Smooth muscle cell (in vitro differentiated cells): ENCODE measurements at regions not wholly inside any gene's neighbourhood (a gene's known extent, or its start where the extent isn't known, plus 50 kb on each side); places are given as distances from the start of the nearest gene placed in this dataset.

Experiments
- DNase-seq: peaks from one replicate; lab custom pipeline; 2025; ENCODE audit not compliant: unreplicated experiment; lab: John Stamatoyannopoulos, UW
- H2AFZ ChIP-seq: fragments of 200-600 bp; sonication (generic); 2 replicates; pipeline ENCODE4 v1.6.0; 2016; ENCODE audit warnings: antibody characterized with exemption, low read depth, mild to moderate bottlenecking
- H3F3A ChIP-seq: fragments of 200-600 bp; sonication (generic); 2 replicates; pipeline ENCODE4 v1.6.0; 2017; ENCODE audit warnings: antibody characterized with exemption, low read depth
- H3K27ac ChIP-seq: fragments of 200-600 bp; sonication (generic); 2 replicates; pipeline ENCODE4 v1.5.1; 2016; ENCODE audit warnings: low read depth, mild to moderate bottlenecking
- H3K27me3 ChIP-seq: fragments of 200-600 bp; sonication (generic); 2 replicates; pipeline ENCODE4 v1.6.1; 2016; ENCODE audit warnings: low read depth, mild to moderate bottlenecking
- H3K36me3 ChIP-seq: fragments of 200-600 bp; sonication (generic); 2 replicates; pipeline ENCODE4 v1.5.1; 2016; ENCODE audit warnings: low read depth
- H3K4me1 ChIP-seq: fragments of 200-600 bp; sonication (generic); 2 replicates; pipeline ENCODE4 v1.5.1; 2016; ENCODE audit warnings: low read depth
- H3K4me2 ChIP-seq: fragments of 200-600 bp; sonication (generic); 2 replicates; pipeline ENCODE4 v1.6.0; 2016; ENCODE audit warnings: mild to moderate bottlenecking
- H3K4me3 ChIP-seq: fragments of 200-600 bp; sonication (generic); 2 replicates; pipeline ENCODE4 v1.5.1; 2016; ENCODE audit warnings: mild to moderate bottlenecking
- H3K79me2 ChIP-seq: fragments of 200-600 bp; sonication (generic); 2 replicates; pipeline ENCODE4 v1.6.0; 2016; ENCODE audit warnings: low read depth, mild to moderate bottlenecking
- H3K9ac ChIP-seq: fragments of 200-600 bp; sonication (generic); 2 replicates; pipeline ENCODE4 v1.6.0; 2016; ENCODE audit warnings: low read depth
- H3K9me3 ChIP-seq: fragments of 200-600 bp; sonication (generic); replicated peaks from 2 replicates; pipeline ENCODE4 v1.5.1; 2016; ENCODE audit warnings: low read depth
- H4K20me1 ChIP-seq: fragments of 200-600 bp; sonication (generic); 2 replicates; pipeline ENCODE4 v1.6.0; 2016; ENCODE audit warnings: low read depth
- WGBS: methylation state at CpG from one replicate; pipeline ENCODE4 v1.1.7; 2016; ENCODE audit warnings: low lambda C conversion rate; 5-methylcytosine and 5-hydroxymethylcytosine counted together
- TF ChIP-seq, protein P1 (sequence below): fragments of 200-600 bp; sonication (generic); IDR thresholded peaks from 2 replicates; pipeline ENCODE4 v1.5.1; 2017; ENCODE audit warnings: borderline replicate concordance, mild to moderate bottlenecking, antibody characterized with exemption; ENCODE audit not compliant: insufficient read depth, poor library complexity, severe bottlenecking

DNA sequence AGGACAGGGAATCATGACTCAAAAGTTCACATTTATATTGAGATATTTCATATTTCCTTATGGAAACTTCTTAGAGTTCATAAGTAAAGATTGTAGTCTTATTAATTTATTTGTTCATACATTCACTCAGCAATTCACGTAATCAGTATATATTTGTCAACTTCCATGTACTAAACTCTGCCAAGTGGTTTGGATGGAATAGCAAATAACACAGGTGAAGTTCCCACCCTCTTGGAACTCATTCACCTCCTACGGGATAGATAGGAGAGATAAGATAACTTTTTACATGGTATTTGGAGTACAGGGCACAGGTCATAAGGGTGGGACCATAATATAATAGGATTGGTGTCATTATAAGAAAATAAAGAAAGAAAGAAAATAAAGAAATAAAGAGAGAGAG, 234.0 kb downstream of the CDC14C start:
- TF ChIP-seq, protein P1, sequence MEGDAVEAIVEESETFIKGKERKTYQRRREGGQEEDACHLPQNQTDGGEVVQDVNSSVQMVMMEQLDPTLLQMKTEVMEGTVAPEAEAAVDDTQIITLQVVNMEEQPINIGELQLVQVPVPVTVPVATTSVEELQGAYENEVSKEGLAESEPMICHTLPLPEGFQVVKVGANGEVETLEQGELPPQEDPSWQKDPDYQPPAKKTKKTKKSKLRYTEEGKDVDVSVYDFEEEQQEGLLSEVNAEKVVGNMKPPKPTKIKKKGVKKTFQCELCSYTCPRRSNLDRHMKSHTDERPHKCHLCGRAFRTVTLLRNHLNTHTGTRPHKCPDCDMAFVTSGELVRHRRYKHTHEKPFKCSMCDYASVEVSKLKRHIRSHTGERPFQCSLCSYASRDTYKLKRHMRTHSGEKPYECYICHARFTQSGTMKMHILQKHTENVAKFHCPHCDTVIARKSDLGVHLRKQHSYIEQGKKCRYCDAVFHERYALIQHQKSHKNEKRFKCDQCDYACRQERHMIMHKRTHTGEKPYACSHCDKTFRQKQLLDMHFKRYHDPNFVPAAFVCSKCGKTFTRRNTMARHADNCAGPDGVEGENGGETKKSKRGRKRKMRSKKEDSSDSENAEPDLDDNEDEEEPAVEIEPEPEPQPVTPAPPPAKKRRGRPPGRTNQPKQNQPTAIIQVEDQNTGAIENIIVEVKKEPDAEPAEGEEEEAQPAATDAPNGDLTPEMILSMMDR = no peak
- 92% methylated on average over 2 of the region's 2 CpGs for WGBS
- H3K4me3 ChIP-seq = no peak overlapping the region

DNA sequence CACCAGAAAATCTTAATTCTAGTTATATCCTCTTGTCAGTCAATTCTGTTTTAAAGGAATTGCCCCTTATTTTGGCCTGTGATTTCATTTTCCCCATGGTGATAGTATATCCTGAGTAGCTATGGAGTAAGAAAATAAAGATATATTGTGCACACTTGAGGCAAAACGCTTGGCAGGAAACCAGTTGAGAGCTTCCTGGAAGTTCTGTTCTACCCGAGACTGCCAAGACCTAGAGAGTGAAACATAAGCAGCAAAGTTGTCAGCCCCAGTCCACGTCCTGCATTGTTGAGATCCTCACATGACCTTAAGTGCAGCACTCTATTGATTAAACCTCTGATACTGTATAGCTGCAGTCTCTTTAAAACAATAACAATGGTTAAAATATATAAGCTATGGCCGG, 235.2 kb downstream of the CDC14C start:
- Histone ChIP-seq H3K36me3 (no peaks in the 10 kb centered on the region), H3K9ac (no peak overlapping the region), H3F3A (no peaks in the 10 kb centered on the region), H3K4me3 (no peak overlapping the region), H3K4me2 (no peak overlapping the region), H3K79me2 (no peaks in the 10 kb centered on the region), H3K27ac (no peak overlapping the region), H2AFZ (no peak overlapping the region), H3K27me3 (no peaks in the 10 kb centered on the region), H3K4me1 (no peaks in the 10 kb centered on the region), H4K20me1 (no peaks in the 10 kb centered on the region), H3K9me3 (no peaks in the 10 kb centered on the region)
- WGBS = 83% methylated on average over 4 of the region's 4 CpGs
- DNase-seq = no peak
- TF ChIP-seq, protein P1 = no peak

More for the DNA sequence above, 234.0 kb downstream of the CDC14C start:
- Histone ChIP-seq H4K20me1 (no peaks in the 10 kb centered on the region), H3K27me3 (no peaks in the 10 kb centered on the region), H3K4me2 (no peak overlapping the region), H2AFZ (no peak overlapping the region), H3F3A (no peaks in the 10 kb centered on the region), H3K27ac (no peak overlapping the region), H3K79me2 (no peaks in the 10 kb centered on the region), H3K9me3 (no peaks in the 10 kb centered on the region), H3K9ac (no peak overlapping the region), H3K36me3 (no peaks in the 10 kb centered on the region), H3K4me1 (no peaks in the 10 kb centered on the region)
- DNase-seq = no peak

DNA sequence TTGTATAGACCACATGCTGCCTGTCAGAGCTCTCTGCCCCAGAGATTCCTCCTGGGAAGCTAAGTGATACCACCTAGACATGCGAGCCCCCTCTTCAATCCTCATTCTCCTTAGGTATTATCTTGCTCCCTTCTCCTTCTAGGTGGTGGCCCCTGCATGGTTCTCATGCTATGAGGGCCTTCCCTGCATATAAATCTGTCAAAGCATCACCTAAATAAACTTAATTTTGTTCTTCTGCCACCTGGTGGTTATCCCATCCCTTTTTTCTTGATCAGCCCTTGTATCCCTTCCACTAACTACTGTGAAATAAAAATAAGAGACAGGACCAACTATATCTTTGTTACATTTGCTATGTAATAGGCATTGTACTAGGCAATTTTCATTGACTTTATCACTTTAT, 242.1 kb downstream of the CDC14C start:
- no peak overlapping the region for H3K27ac ChIP-seq
- no peaks in the 10 kb centered on the region for H4K20me1 ChIP-seq
- H3K9me3 ChIP-seq = no peaks in the 10 kb centered on the region
- DNase-seq = no peak
- TF ChIP-seq, protein P1 = peak; percentile 23
- no peaks in the 10 kb centered on the region for H3K79me2 ChIP-seq
- no peaks in the 10 kb centered on the region for H3K27me3 ChIP-seq
- no peaks in the 10 kb centered on the region for H3K36me3 ChIP-seq
- H3K4me1 ChIP-seq = no peaks in the 10 kb centered on the region
- H2AFZ ChIP-seq = no peak overlapping the region
- WGBS = 82% methylated on average over 1 of the region's 1 CpG
- H3F3A ChIP-seq = no peaks in the 10 kb centered on the region
- no peak overlapping the region for H3K9ac ChIP-seq
- no peak overlapping the region for H3K4me3 ChIP-seq
- no peak overlapping the region for H3K4me2 ChIP-seq

DNA sequence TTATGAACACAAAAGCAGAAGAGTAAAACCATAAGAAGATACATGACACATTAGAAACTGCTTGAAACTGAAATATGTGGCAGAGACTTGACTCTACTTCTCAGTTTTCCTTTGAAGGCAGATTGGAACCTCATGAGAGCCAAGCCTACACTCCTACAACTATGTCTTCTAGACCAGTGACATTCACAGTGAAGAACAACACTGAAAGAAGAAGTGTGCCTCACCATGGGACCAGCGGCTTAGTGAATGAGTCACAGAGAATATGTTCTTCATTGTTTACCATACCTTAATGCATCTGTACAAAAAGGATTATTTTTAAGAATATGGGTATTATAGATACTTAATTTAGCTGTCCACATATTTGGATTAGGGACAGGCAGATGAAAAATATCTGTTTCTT, 248.3 kb downstream of the CDC14C start:
- H3F3A ChIP-seq = no peaks in the 10 kb centered on the region
- no peak overlapping the region for H3K4me3 ChIP-seq
- H3K9me3 ChIP-seq = no peaks in the 10 kb centered on the region
- no peak overlapping the region for H3K4me2 ChIP-seq
- DNase-seq = no peak
- no peak overlapping the region for H2AFZ ChIP-seq
- no peaks in the 10 kb centered on the region for H3K4me1 ChIP-seq
- 86% methylated on average over 1 of the region's 1 CpG for WGBS
- H3K79me2 ChIP-seq = no peaks in the 10 kb centered on the region
- H4K20me1 ChIP-seq = no peaks in the 10 kb centered on the region
- TF ChIP-seq, protein P1 = no peak
- no peaks in the 10 kb centered on the region for H3K36me3 ChIP-seq
- H3K27ac ChIP-seq = no peak overlapping the region
- H3K9ac ChIP-seq = no peak overlapping the region
- H3K27me3 ChIP-seq = no peaks in the 10 kb centered on the region
